B cell (primary cell): ENCODE measurements at regions not wholly inside any gene's neighbourhood (a gene's known extent, or its start where the extent isn't known, plus 50 kb on each side); places are given as distances from the start of the nearest gene placed in this dataset.
"Not testable (repeated sequence)": the region's sequence is repeated elsewhere in the genome, so short reads cannot be mapped to it uniquely, and the experiment has no call there.

Source experiments
- EZH2 ChIP-seq: IDR thresholded peaks from 2 replicates; pipeline ENCODE4 v1.6.1; 2012; ENCODE audit warnings: borderline replicate concordance, low read depth, mild to moderate bottlenecking, moderate library complexity, low read length; ENCODE audit not compliant: insufficient read depth, poor library complexity, severe bottlenecking
- TF ChIP-seq, protein P1 (sequence below): fragments of 200-600 bp; IDR thresholded peaks from one replicate; pipeline ENCODE4 v1.8.0; 2022; ENCODE audit warnings: antibody characterized with exemption, mild to moderate bottlenecking

DNA sequence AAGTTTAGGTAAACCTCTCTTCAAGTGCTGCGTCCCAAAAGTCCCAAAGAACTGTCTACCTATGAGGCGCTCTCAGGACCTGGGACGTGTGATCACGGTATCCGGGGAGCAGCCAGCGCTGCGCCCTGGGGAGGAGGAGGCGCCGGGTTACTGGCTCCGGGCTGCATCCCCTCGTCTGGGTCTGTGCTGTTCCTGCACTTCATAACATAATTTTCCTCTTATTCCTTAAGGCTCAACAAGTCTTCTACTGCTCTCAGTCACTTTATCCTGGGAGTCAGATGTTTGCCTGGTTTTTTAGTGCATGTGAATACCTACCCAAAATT, 629.3 kb downstream of the PRIM2 start:
- TF ChIP-seq, protein P1, sequence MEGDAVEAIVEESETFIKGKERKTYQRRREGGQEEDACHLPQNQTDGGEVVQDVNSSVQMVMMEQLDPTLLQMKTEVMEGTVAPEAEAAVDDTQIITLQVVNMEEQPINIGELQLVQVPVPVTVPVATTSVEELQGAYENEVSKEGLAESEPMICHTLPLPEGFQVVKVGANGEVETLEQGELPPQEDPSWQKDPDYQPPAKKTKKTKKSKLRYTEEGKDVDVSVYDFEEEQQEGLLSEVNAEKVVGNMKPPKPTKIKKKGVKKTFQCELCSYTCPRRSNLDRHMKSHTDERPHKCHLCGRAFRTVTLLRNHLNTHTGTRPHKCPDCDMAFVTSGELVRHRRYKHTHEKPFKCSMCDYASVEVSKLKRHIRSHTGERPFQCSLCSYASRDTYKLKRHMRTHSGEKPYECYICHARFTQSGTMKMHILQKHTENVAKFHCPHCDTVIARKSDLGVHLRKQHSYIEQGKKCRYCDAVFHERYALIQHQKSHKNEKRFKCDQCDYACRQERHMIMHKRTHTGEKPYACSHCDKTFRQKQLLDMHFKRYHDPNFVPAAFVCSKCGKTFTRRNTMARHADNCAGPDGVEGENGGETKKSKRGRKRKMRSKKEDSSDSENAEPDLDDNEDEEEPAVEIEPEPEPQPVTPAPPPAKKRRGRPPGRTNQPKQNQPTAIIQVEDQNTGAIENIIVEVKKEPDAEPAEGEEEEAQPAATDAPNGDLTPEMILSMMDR: not testable (repeated sequence)
- TF ChIP-seq EZH2: not testable (repeated sequence)
